Endodermal cell (in vitro differentiated cells): ENCODE measurements at regions not wholly inside any gene's neighbourhood (a gene's known extent, or its start where the extent isn't known, plus 50 kb on each side); places are given as distances from the start of the nearest gene placed in this dataset.

Experiments
- DNase-seq: peaks from one replicate; pipeline ENCODE4 v3.0.0-alpha.2; 2017
- H3K27ac ChIP-seq: 2 replicates; pipeline ENCODE4 v1.5.1; 2013; ENCODE audit warnings: mild to moderate bottlenecking, low read depth, low read length, moderate library complexity
- H3K27me3 ChIP-seq: 2 replicates; pipeline ENCODE4 v1.6.1; 2013; ENCODE audit warnings: mild to moderate bottlenecking, low read length, moderate library complexity; ENCODE audit not compliant: insufficient read depth, control insufficient read depth, poor library complexity, severe bottlenecking
- H3K36me3 ChIP-seq: 2 replicates; pipeline ENCODE4 v1.7.0; 2013; ENCODE audit warnings: mild to moderate bottlenecking, low read length, moderate library complexity; ENCODE audit not compliant: control insufficient read depth, insufficient read depth
- H3K4me1 ChIP-seq: one replicate; pipeline ENCODE4 v1.7.0; 2013; ENCODE audit warnings: low read length; ENCODE audit not compliant: control insufficient read depth, insufficient read depth
- H3K4me3 ChIP-seq: 2 replicates; pipeline ENCODE4 v1.5.1; 2013; ENCODE audit warnings: mild to moderate bottlenecking, low read length, moderate library complexity
- H3K9ac ChIP-seq: 2 replicates; pipeline ENCODE4 v1.6.1; 2013; ENCODE audit warnings: mild to moderate bottlenecking, low read length, moderate library complexity; ENCODE audit not compliant: poor library complexity, severe bottlenecking; ENCODE audit errors: extremely low read depth
- H3K9me3 ChIP-seq: 2 replicates; pipeline ENCODE4 v1.6.1; 2013; ENCODE audit warnings: mild to moderate bottlenecking, low read length, moderate library complexity; ENCODE audit not compliant: control insufficient read depth
- H3K27ac Mint-ChIP-seq: 2 replicates; pipeline ENCODE4 v1.8.0; 2020; ENCODE audit warnings: mixed read lengths
- H3K27me3 Mint-ChIP-seq: 2 replicates; pipeline ENCODE4 v1.8.0; 2021; ENCODE audit warnings: mild to moderate bottlenecking, mixed read lengths; ENCODE audit not compliant: insufficient read depth
- H3K36me3 Mint-ChIP-seq: 2 replicates; pipeline ENCODE4 v1.8.0; 2020; ENCODE audit warnings: low read depth, mixed read lengths
- H3K4me1 Mint-ChIP-seq: 2 replicates; pipeline ENCODE4 v1.8.0; 2020; ENCODE audit warnings: mixed read lengths
- H3K4me3 Mint-ChIP-seq: 2 replicates; pipeline ENCODE4 v1.8.0; 2020; ENCODE audit warnings: mild to moderate bottlenecking, moderate library complexity, mixed read lengths
- H3K9me3 Mint-ChIP-seq: 2 replicates; pipeline ENCODE4 v1.8.0; 2020; ENCODE audit warnings: mild to moderate bottlenecking, mixed read lengths
- CTCF ChIP-seq: fragments of 200-600 bp; sonication (generic); conservative IDR thresholded peaks from 2 replicates; pipeline ENCODE4 v1.5.0; 2021; ENCODE audit warnings: antibody characterized with exemption, mild to moderate bottlenecking
- WGBS, 2 experiments: methylation state at CpG; one replicate each; pipeline versions ENCODE4 v1.1.5 to v1.1.7; 2013; ENCODE audit warnings: missing lambda C conversion rate in 2 of 2, mixed read lengths in 1 of 2; ENCODE audit not compliant: insufficient coverage in 1 of 2, insufficient read length in 1 of 2; 5-methylcytosine and 5-hydroxymethylcytosine counted together

GRCh38 chr22:22092974-22093373 lies 110.4 kb upstream of the TOP3B start:
- Mint-ChIP-seq H3K36me3 (no peaks in the 10 kb centered on the region), H3K9me3 (no peaks in the 10 kb centered on the region), H3K27ac (no peak overlapping the region), H3K4me1 (peaks cover 3% of the 10 kb centered on the region), H3K27me3 (peaks cover 99% of the 10 kb centered on the region), H3K4me3 (no peak overlapping the region)
- no peak overlapping the region for H3K9ac ChIP-seq
- H3K27ac ChIP-seq, result no peak overlapping the region
- 100% methylated on average over 1 of the region's 1 CpG; no CpG with 5 or more reads in 1 of the 2 experiments for WGBS, 2 experiments
- no peaks in the 10 kb centered on the region for H3K9me3 ChIP-seq
- TF ChIP-seq CTCF, result no peak
- H3K36me3 ChIP-seq, result no peaks in the 10 kb centered on the region
- no peak overlapping the region for H3K4me3 ChIP-seq
- H3K27me3 ChIP-seq, result peaks cover 88% of the 10 kb centered on the region
- DNase-seq, result no peak
- H3K4me1 ChIP-seq, result no peaks in the 10 kb centered on the region

- Histone ChIP-seq H3K9me3 (no peaks in the 10 kb centered on the region), H3K4me3 (no peak overlapping the region), H3K36me3 (no peaks in the 10 kb centered on the region), H3K4me1 (no peaks in the 10 kb centered on the region), H3K27ac (no peak overlapping the region), H3K9ac (no peak overlapping the region), H3K27me3 (peaks cover 85% of the 10 kb centered on the region)
- peaks cover 99% of the 10 kb centered on the region for H3K27me3 Mint-ChIP-seq
- no peak overlapping the region for H3K27ac Mint-ChIP-seq
- H3K4me1 Mint-ChIP-seq, result peaks cover 3% of the 10 kb centered on the region
- 88% methylated on average over 3 of the region's 3 CpGs; no CpG with 5 or more reads in 1 of the 2 experiments for whole genome bisulfite sequencing, 2 experiments
- no peaks in the 10 kb centered on the region for H3K9me3 Mint-ChIP-seq
- no peak for DNase-seq
- TF ChIP-seq CTCF, result no peak
- H3K4me3 Mint-ChIP-seq, result no peak overlapping the region
- H3K36me3 Mint-ChIP-seq, result no peaks in the 10 kb centered on the region
These were observed 109.5 kb upstream of the TOP3B start for GRCh38 chr22:22092101-22092500.

- Histone ChIP-seq H3K9ac (no peak overlapping the region), H3K9me3 (no peaks in the 10 kb centered on the region), H3K4me1 (no peaks in the 10 kb centered on the region), H3K27me3 (peaks cover 85% of the 10 kb centered on the region), H3K27ac (no peak overlapping the region), H3K36me3 (no peaks in the 10 kb centered on the region), H3K4me3 (no peak overlapping the region)
- Mint-ChIP-seq H3K36me3 (no peaks in the 10 kb centered on the region), H3K4me1 (no peaks in the 10 kb centered on the region), H3K27me3 (peaks cover 99% of the 10 kb centered on the region), H3K4me3 (no peak overlapping the region), H3K27ac (no peak overlapping the region), H3K9me3 (no peaks in the 10 kb centered on the region)
- TF ChIP-seq CTCF, result no peak
- DNase-seq, result no peak
- WGBS, 2 experiments, result 93 to 98% methylated on average over 4 to 6 of the region's 6 CpGs
These were observed 108.9 kb upstream of the TOP3B start for GRCh38 chr22:22091400-22091878.
